Neural progenitor cell (in vitro differentiated cells): ENCODE measurements at regions not wholly inside any gene's neighbourhood (a gene's known extent, or its start where the extent isn't known, plus 50 kb on each side); places are given as distances from the start of the nearest gene placed in this dataset.

Experiments used
- DNase-seq: peaks from one replicate; pipeline ENCODE4 v3.0.0-alpha.2; 2016; ENCODE audit warnings: low spot score
- H2AFZ ChIP-seq: fragments of 200-600 bp; sonication (generic); replicated peaks from 2 replicates; pipeline ENCODE4 v1.6.1; 2016; ENCODE audit warnings: antibody characterized with exemption
- H3F3A ChIP-seq: fragments of 200-600 bp; sonication (generic); 2 replicates; pipeline ENCODE4 v1.6.1; 2016; ENCODE audit warnings: antibody characterized with exemption, low read depth
- H3K27ac ChIP-seq: fragments of 200-600 bp; sonication (generic); 2 replicates; pipeline ENCODE4 v1.5.1; 2016; ENCODE audit warnings: mild to moderate bottlenecking
- H3K27me3 ChIP-seq: fragments of 200-600 bp; sonication (generic); 2 replicates; pipeline ENCODE4 v1.6.1; 2016; ENCODE audit warnings: mild to moderate bottlenecking, moderate library complexity
- H3K36me3 ChIP-seq: fragments of 200-600 bp; sonication (generic); 2 replicates; pipeline ENCODE4 v1.5.1; 2016
- H3K4me1 ChIP-seq: fragments of 200-600 bp; sonication (generic); 2 replicates; pipeline ENCODE4 v1.6.1; 2016; ENCODE audit warnings: mixed run types
- H3K4me2 ChIP-seq: fragments of 200-600 bp; sonication (generic); 2 replicates; pipeline ENCODE4 v1.6.1; 2016
- H3K4me3 ChIP-seq: fragments of 200-600 bp; sonication (generic); 2 replicates; pipeline ENCODE4 v1.5.1; 2016
- H3K79me2 ChIP-seq: fragments of 200-600 bp; sonication (generic); 2 replicates; pipeline ENCODE4 v1.6.1; 2016; ENCODE audit warnings: low read depth
- H3K9ac ChIP-seq: fragments of 200-600 bp; sonication (generic); 2 replicates; pipeline ENCODE4 v1.6.1; 2016
- H3K9me3 ChIP-seq: fragments of 200-600 bp; sonication (generic); 2 replicates; pipeline ENCODE4 v1.5.1; 2016; ENCODE audit warnings: low read depth
- H4K20me1 ChIP-seq: fragments of 200-600 bp; sonication (generic); 2 replicates; pipeline ENCODE4 v1.6.1; 2016; ENCODE audit warnings: low read depth
- H3K27ac Mint-ChIP-seq: 3 replicates; pipeline ENCODE4 v1.8.0; 2021; ENCODE audit warnings: mixed read lengths
- H3K27me3 Mint-ChIP-seq: 2 replicates; pipeline ENCODE4 v1.8.0; 2022; ENCODE audit warnings: low read depth, mild to moderate bottlenecking, inconsistent platforms, moderate library complexity, mixed read lengths; ENCODE audit not compliant: insufficient read depth
- H3K36me3 Mint-ChIP-seq: 3 replicates; pipeline ENCODE4 v1.8.0; 2021; ENCODE audit warnings: mixed read lengths
- H3K4me1 Mint-ChIP-seq: 3 replicates; pipeline ENCODE4 v1.8.0; 2021; ENCODE audit warnings: mixed read lengths
- H3K4me3 Mint-ChIP-seq: 3 replicates; pipeline ENCODE4 v1.8.0; 2021; ENCODE audit warnings: mild to moderate bottlenecking, moderate library complexity, mixed read lengths
- H3K9me3 Mint-ChIP-seq: 3 replicates; pipeline ENCODE4 v1.8.0; 2020; ENCODE audit warnings: mixed read lengths
- CTCF ChIP-seq: fragments of 200-600 bp; sonication (generic); IDR thresholded peaks from 2 replicates; pipeline ENCODE4 v1.5.1; 2017; ENCODE audit warnings: antibody characterized with exemption, mild to moderate bottlenecking
- EZH2 ChIP-seq: fragments of 200-600 bp; sonication (generic); IDR thresholded peaks from 2 replicates; pipeline ENCODE4 v1.6.1; 2017; ENCODE audit warnings: antibody characterized with exemption, mild to moderate bottlenecking, moderate library complexity
- EZH2phosphoT487 ChIP-seq: fragments of 200-600 bp; sonication (generic); IDR thresholded peaks from 2 replicates; pipeline ENCODE4 v1.6.1; 2017; ENCODE audit warnings: antibody characterized with exemption

- no peaks in the 10 kb centered on the region for H3K36me3 ChIP-seq
- no peaks in the 10 kb centered on the region for H3K4me1 ChIP-seq
- peaks cover 3% of the 10 kb centered on the region for H3F3A ChIP-seq
- no peak overlapping the region for H3K9ac ChIP-seq
- no peak overlapping the region for H3K4me2 ChIP-seq
- no peak overlapping the region for H3K27ac ChIP-seq
- H3K27me3 ChIP-seq, result no peaks in the 10 kb centered on the region
- Mint-ChIP-seq H3K27ac (no peak overlapping the region), H3K9me3 (no peaks in the 10 kb centered on the region), H3K4me1 (peaks cover 45% of the 10 kb centered on the region), H3K27me3 (peaks cover 6% of the 10 kb centered on the region), H3K4me3 (no peak overlapping the region), H3K36me3 (no peaks in the 10 kb centered on the region)
- no peaks in the 10 kb centered on the region for H3K9me3 ChIP-seq
- DNase-seq, result no peak
- no peak overlapping the region for H3K4me3 ChIP-seq
- H3K79me2 ChIP-seq, result no peaks in the 10 kb centered on the region
- TF ChIP-seq EZH2 (no peak), EZH2phosphoT487 (no peak), CTCF (no peak)
- no peaks in the 10 kb centered on the region for H4K20me1 ChIP-seq
- H2AFZ ChIP-seq, result no peak overlapping the region
Observed at GRCh38 chr10:78775891-78776290, 292.9 kb upstream of the ZMIZ1 start.

- Histone ChIP-seq H3K9me3 (no peaks in the 10 kb centered on the region), H3K9ac (no peak overlapping the region), H3K27me3 (no peaks in the 10 kb centered on the region), H3K36me3 (no peaks in the 10 kb centered on the region), H3F3A (peaks cover 3% of the 10 kb centered on the region), H2AFZ (no peak overlapping the region), H3K4me1 (no peaks in the 10 kb centered on the region), H3K27ac (no peak overlapping the region), H3K79me2 (no peaks in the 10 kb centered on the region), H4K20me1 (no peaks in the 10 kb centered on the region), H3K4me2 (no peak overlapping the region), H3K4me3 (no peak overlapping the region)
- DNase-seq, result no peak
- H3K27ac Mint-ChIP-seq, result no peak overlapping the region
- TF ChIP-seq CTCF, result no peak
- TF ChIP-seq EZH2, result no peak
- TF ChIP-seq EZH2phosphoT487, result no peak
- H3K4me3 Mint-ChIP-seq, result no peak overlapping the region
- peaks cover 45% of the 10 kb centered on the region for H3K4me1 Mint-ChIP-seq
- H3K9me3 Mint-ChIP-seq, result no peaks in the 10 kb centered on the region
- no peaks in the 10 kb centered on the region for H3K36me3 Mint-ChIP-seq
- H3K27me3 Mint-ChIP-seq, result peaks cover 6% of the 10 kb centered on the region
Observed at GRCh38 chr10:78776756-78777155, 292.0 kb upstream of the ZMIZ1 start.

GRCh38 chr10:78777466-78777865 lies 291.3 kb upstream of the ZMIZ1 start:
- Mint-ChIP-seq H3K27ac (no peak overlapping the region), H3K36me3 (no peaks in the 10 kb centered on the region), H3K4me3 (no peak overlapping the region), H3K27me3 (peaks cover 4% of the 10 kb centered on the region), H3K4me1 (peaks cover 39% of the 10 kb centered on the region), H3K9me3 (no peaks in the 10 kb centered on the region)
- Histone ChIP-seq H4K20me1 (no peaks in the 10 kb centered on the region), H3K4me3 (no peak overlapping the region), H3K4me2 (no peak overlapping the region), H3K36me3 (no peaks in the 10 kb centered on the region), H3K27ac (no peak overlapping the region), H3K27me3 (no peaks in the 10 kb centered on the region), H3K4me1 (no peaks in the 10 kb centered on the region), H3F3A (peaks cover 3% of the 10 kb centered on the region), H2AFZ (peak overlapping the region; percentile 60), H3K79me2 (no peaks in the 10 kb centered on the region), H3K9me3 (no peaks in the 10 kb centered on the region), H3K9ac (no peak overlapping the region)
- DNase-seq, result no peak
- TF ChIP-seq EZH2 (no peak), CTCF (no peak), EZH2phosphoT487 (no peak)

- Mint-ChIP-seq H3K27ac (peak overlapping the region; percentile 35), H3K4me3 (no peak overlapping the region), H3K36me3 (no peaks in the 10 kb centered on the region), H3K9me3 (no peaks in the 10 kb centered on the region), H3K27me3 (peaks cover 6% of the 10 kb centered on the region), H3K4me1 (peaks cover 42% of the 10 kb centered on the region)
- H3K27ac ChIP-seq, result no peak overlapping the region
- no peak overlapping the region for H3K4me3 ChIP-seq
- TF ChIP-seq EZH2phosphoT487 (no peak), EZH2 (no peak), CTCF (no peak)
- H3K79me2 ChIP-seq, result no peaks in the 10 kb centered on the region
- no peaks in the 10 kb centered on the region for H3K4me1 ChIP-seq
- no peaks in the 10 kb centered on the region for H3K36me3 ChIP-seq
- no peaks in the 10 kb centered on the region for H3K27me3 ChIP-seq
- H3K9ac ChIP-seq, result no peak overlapping the region
- no peak overlapping the region for H2AFZ ChIP-seq
- H3K9me3 ChIP-seq, result no peaks in the 10 kb centered on the region
- no peak for DNase-seq
- no peaks in the 10 kb centered on the region for H4K20me1 ChIP-seq
- no peak overlapping the region for H3K4me2 ChIP-seq
- peaks cover 3% of the 10 kb centered on the region for H3F3A ChIP-seq
Observed at GRCh38 chr10:78777867-78778266, 290.9 kb upstream of the ZMIZ1 start.
